Kidney glomerular epithelial cell (primary cell): ENCODE measurements at regions not wholly inside any gene's neighbourhood (a gene's known extent, or its start where the extent isn't known, plus 50 kb on each side); places are given as distances from the start of the nearest gene placed in this dataset.

Source experiments
- DNase-seq: peaks from one replicate; lab custom pipeline; 2025; lab: John Stamatoyannopoulos, UW

DNA sequence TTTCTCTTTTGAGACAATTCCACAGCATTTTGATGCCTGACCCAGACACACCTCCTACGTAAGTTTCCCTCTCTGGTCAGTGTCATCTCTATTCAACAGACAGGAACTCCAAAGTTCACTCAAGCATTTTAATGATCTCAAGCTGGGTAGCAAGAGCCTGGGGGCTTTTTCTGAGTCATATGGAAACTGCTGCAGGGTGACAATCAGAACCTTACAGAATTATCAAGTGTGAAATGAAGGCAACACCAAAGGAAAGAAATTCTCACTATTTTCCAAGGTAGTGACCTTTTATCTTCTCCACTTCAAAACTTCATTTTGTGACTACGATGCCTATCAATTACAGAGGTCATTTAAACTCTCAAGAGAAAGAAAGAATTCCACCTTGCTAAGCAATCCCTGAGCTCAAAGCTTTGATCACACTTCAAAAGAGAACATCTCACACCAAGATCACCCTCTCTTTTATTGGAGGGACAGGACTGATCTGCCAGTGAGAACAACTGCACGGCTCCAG, 229.0 kb upstream of the ZC3H12C start:
- peak; percentile 36 for DNase-seq

DNA sequence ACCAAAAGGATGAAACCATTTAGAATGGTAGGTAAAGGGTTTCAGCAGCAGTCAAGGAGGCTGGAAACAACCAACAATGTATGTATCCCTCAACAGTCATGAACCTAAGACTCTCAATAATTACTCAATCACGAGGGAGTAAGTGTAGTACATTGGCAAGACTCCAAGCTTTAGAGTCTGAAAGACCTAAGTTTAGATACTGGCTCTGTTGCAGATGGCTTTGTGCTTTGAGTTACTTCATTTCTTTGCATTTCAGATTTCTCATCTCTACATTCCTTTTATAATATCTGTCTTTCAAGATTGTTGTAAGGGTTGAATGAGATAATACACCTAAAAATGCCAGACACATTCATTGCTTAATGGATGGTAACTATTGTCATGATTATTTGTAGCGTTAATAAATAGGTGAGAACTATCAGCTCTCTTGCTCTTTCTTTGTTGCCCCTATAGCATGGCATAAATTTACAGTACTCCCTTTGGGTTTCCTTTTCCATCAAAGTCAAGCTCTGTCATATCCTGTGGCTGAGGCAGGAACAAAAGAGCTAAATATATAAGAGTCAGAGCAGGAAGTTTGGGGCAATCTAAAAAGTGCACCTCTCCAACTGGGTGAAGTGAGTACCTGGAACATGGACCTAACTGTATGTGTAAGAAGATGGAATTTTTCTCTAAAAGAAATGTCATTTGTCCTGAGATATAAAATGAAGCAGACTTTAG, 228.2 kb upstream of the ZC3H12C start:
- no peak for DNase-seq

GRCh38 chr11:109865548-109866186, 227.5 kb upstream of the ZC3H12C start:
- DNase-seq, result no peak

DNA sequence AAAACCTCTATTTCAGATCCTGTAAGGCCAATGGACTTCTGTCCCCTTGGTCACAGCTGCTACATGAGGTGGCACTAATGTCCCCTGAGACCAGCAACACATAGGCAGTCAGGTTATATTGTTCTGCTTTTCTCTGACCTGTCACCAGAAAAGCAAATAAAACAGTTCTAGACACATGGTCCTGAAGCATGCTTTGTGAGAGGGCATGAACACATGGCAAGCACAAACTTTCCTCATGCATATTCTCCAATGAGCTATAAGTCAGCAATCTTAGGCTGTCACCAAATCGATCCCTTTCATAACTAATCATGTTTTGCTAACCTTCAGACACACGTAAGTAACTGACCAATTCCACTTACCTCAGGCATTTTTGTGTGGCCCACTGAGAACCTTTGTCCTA, 225.4 kb upstream of the ZC3H12C start:
- no peak for DNase-seq

DNA sequence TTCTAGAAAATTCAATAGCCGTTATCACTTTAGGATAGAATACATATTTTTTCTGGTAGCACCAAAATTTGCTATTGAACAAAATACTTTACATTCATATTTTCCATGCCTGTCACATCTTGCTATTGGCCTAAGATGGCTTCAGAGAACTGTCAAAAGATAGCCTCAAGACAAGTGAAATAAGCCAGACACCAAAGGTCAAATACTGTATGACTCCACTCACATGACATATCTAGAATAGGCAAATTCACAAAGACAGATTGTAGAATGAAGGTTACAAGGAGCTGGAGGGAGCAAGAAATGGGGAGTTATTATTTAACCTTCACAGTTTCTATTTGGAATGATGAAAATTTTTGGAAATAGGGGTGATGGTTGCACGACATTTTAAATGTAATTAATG, 223.7 kb upstream of the ZC3H12C start:
- no peak for DNase-seq

- DNase-seq, result no peak
Measured at GRCh38 chr11:109870297-109870696, 222.9 kb upstream of the ZC3H12C start.

GRCh38 chr11:109877043-109877442, 216.1 kb upstream of the ZC3H12C start:
- no peak for DNase-seq

- DNase-seq, result no peak
Measured at GRCh38 chr11:109884501-109884900, 208.7 kb upstream of the ZC3H12C start.

DNA sequence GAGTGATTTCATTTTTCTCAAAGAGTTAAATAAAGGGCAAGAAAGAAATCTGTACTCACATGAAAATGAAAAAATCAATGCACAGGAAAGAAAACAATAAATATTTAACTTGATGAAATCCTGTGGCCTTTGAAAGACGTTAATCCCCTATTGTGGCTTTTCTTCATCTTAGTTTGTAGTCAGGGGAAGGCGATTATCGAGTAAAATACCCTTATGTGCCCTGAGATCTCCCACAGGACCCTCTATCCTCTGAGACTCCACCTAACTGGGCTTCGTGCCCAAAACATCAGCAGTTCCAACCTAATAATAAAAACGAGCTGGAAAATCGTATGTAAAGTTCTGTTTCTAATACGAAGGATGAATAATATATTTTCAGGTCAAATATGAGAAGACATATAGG, 208.2 kb upstream of the ZC3H12C start:
- DNase-seq, result no peak

DNA sequence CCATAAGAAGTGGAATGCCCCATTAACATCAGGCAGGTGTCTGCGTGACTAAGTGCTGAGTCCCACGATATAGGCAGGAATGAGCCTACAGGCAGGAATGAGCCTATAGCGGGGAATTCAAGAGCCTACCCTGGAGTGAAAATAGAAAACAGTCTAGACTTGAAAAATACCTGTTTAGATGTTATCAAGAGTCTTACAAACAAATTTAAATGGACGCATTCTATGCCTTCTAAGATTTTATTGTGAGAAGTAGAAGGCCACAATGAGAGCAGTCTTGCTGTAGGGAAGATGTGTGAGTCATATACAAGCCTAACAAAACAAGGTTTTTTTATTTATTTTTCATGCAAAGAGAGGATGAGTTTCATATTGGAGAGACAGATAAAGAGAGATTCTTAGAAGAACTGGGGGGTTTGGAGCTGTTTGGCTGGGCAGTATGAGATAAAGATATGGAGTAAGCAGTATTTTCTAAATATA, 200.8 kb upstream of the ZC3H12C start:
- no peak for DNase-seq

GRCh38 chr11:109894242-109894641, 198.9 kb upstream of the ZC3H12C start:
- no peak for DNase-seq

DNA sequence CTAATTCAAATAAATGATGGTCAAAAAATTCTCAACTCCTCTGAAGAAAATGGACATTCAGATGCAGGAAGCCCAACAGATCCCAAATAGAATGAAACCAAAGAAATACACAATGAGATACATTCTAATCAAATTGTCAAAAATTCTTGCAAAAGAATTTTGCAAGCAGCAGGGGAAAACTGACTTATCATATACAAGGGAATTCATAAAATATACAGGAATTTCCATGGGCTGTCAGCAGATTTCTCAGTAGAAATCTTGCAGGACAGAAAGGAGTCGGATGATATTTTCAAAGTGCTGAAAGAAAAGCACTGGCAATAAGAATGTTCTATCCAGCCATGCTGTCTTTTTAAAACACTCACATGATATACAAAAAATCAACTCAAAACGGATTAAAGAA, 194.6 kb upstream of the ZC3H12C start:
- no peak for DNase-seq

DNA sequence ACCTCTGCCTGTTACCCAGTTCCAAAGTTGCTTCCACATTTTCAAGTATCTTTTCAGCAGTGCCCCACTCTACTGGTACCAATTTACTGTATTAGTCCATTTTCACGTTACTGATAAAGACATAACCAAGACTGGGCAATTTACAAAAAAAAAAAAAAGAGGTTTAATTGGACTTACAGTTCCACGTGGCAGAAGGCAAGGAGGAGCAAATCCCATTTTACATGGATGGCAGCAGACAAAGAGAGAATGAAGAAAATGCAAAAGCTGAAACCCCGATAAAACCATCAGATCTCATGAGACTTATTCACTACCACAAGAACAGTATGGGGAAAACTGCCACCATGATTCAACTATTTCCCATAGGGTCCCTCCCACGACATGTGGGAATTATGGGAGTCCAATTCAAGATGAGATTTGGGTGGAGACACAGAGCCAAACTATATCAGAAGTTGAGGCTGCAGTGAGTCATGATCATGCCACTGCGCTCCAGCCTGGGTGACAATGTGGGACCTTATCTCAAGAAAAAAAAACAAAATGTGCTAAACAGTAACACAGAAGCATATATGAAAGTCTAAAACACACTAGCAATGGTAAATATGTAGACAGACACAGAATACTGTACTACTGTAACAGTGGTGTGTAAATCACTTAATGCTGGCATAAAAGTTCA, 190.3 kb upstream of the ZC3H12C start:
- DNase-seq, result no peak

DNA sequence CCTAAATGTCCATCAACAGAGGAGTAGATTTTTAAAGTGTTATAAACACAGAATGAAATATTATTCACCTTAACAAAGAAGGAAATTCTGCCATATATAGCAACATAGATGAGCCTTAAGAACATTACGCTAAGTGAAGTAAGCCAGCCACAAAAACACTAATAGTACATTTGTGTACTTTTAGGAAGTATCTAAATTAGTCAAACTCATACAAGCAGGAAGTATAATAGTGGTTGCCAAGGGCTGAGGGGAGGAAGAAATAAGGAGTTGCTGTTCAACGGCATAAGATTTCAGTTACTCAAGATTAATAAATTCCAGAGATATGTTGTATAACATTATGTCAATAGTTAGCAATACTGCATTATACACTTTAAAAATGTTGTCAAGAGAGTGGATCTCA, 181.7 kb upstream of the ZC3H12C start:
- no peak for DNase-seq

DNA sequence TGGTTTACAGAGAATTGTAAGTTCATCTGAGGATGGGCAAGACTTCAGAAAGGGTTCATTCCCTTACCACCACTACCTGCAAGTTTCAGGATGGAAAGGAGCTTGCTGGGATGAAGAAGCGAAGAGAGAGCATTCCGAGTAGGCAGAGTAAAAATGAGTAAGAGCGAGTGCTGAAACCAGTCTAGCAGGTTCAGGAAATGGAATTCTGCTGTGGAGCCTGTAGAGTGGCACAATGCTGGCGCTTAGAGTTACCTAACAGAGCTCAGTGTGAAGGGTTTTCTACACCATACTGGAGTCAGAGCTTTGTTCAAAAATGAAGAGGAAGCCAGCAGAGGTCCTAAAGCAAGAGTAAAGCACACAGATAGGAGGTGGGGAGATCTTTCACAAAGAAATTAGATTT, 179.2 kb upstream of the ZC3H12C start:
- no peak for DNase-seq

DNA sequence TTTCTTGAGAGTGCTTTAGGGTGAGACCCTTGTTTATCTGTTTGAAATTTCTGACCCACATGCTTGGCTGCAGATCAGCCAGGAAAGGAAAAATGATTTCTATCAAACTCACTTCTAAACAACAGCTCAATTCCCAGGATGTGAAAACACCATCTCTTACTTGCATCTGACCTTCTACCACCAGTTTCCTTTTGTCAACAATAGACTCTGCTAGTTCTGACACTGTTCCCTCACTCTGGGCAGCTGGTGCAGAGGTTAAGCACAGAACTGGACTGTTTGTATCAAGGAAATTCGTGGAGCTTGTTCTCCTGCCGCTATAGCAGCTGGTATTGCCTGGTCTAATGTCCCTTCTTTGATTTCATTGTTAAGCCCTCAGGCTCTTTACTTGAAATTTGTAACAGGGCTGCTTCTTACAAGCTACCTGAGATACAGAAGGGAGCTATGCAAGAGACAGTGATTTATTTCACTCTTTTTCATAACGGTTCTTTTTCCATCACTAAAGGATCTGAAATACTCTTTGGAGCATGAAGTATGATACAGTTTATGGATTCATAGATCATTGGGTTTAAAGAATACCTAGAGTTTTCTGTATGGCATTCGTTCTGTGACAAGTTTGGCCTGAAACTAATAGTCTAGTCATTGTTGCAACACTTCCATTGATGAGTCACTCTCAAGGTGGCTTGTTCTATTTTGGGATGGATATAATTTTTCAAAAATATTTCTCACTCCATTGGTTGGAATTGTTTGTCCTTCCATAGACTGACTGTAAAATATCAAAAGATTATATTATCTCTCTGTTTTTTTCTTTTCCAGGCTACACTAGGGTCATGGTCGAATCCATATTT, 178.2 kb upstream of the ZC3H12C start:
- DNase-seq, result peak; percentile 12

- DNase-seq, result no peak
Measured at GRCh38 chr11:109926941-109927340, 166.3 kb upstream of the ZC3H12C start.

DNA sequence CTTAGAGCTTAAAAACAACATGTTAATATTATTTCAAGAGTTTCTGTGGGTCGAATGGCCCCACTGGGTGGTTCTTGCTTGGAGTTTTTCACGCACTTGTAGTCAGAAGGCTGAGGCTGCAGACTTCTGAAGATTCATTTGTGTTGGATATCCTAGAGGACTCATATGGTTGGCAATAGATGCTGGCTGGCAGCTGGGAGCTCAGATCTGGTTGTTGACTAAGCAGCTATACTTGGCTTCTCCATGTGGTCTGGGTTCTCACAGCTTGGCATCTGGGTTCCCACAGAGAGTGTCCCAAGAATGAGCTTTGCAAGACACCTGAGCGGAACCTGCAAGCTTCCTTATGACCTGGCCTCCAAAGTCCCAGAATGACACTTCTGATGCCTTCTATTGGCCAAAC, 163.9 kb upstream of the ZC3H12C start:
- no peak for DNase-seq

DNA sequence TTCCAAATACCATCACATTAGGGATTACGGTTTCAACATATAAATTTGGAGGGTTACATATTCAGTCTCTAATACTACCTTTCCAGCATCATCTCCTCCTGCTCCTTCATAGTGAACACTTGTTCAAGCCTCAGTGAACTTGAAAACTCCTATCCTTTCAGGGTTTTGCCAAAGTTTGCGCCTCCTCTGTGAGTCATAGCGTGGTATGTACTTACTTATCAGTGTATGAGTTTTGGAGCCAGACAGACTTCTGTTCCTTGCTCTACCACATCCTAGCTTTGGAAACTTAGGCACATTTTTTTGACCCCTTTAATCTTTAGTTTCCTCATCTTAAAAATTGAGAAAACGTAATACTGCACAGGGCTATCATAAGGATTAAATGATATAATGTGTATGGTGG, 160.1 kb upstream of the ZC3H12C start:
- DNase-seq, result no peak

DNA sequence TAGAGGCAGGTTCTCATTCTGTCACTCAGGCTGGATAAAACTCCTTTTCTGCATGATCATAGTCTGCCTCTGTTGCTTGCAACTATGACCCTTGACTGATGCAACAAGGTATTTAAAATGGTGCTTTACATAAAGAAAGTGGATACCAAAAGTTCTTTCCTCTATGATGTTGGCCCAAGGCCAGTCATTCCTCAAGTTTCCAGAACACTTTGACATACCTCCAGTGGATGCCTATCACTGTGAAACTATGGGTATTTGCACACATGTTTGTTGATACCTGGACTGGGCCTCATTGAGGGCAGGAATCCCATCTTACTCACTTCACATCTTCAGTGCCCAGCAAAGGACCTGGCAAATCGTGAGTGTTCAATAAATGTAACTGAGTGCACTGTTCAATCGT, 159.0 kb upstream of the ZC3H12C start:
- DNase-seq, result no peak

DNA sequence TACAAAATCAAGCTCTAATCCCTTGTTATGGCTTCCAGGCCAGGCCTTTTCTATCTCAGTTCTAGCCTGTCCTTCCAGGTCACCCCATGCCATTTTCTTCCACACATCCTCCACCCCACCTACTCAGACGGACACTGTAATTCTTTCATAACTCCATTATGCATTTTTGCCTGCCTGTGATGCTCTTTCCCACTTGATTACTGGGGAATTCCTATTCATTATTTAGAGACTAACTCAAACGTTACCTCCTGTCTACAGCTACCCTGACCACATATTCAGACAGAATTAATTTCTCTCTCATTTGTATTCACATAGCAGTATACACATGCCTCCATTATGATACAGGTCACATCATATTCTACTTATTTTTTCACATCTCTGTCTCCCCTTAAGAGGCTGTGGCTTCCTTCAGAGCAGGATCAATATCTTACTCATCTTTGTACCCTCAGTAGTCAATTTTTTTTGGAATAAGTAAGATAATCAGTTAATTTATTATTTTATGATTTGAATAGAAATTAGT, 156.5 kb upstream of the ZC3H12C start:
- no peak for DNase-seq

GRCh38 chr11:109937968-109938367, 155.2 kb upstream of the ZC3H12C start:
- DNase-seq, result no peak
